ENCODE measurements at regions not wholly inside any gene's neighbourhood (a gene's known extent, or its start where the extent isn't known, plus 50 kb on each side); places are given as distances from the start of the nearest gene placed in this dataset.

DNA sequence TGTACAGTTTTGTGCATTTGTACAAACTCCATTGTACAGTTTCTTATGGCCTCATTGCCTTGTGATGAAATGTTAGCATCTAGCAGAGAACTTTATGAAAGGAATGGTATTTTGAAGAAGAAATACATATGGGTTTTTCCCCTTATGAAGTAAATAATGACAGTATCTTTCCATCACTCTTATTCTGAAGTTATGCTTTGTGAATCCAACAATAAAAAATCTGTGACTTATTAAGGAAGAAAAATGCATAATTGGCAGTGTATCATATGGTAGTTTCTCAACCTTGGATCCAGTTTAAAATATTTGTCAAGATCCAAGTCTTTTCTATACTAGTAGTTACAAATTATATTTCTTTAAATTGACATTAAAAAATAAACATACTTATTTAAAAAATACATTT is 859.1 kb upstream of the FLRT2 start:
- DNase-seq, result no peak

DNA sequence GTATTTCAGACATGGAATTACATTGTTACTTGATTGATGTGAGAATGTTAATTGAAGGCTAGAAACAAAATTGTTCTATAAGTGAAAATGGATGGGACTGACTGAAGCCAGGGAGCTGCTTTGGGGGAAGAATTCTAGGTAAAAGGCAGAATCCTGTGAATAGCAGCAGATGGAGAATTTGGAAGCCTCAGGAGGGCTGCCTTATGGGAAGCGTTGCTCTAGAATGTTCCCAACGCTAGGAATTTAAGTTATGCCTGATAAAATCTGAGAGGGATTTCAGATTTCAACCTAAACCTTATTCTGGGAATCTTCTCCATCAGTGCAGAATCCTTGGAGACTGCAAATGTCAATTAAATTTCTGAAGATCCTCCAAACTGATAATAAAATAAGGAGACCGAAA is 858.2 kb upstream of the FLRT2 start:
- no peak for TF ChIP-seq GATA1 (IDR thresholded peaks at IDR 0.05; ENCODE audit: low read depth, low read length)
- TF ChIP-seq POLR2A (IDR thresholded peaks at IDR 0.05; ENCODE audit: low read length), result no peak

More for the DNA sequence above, 859.1 kb upstream of the FLRT2 start:
- TF ChIP-seq POLR2A (IDR thresholded peaks at IDR 0.05; ENCODE audit: low read length), result no peak
- TF ChIP-seq GATA1 (IDR thresholded peaks at IDR 0.05; ENCODE audit: low read depth, low read length), result no peak

DNA sequence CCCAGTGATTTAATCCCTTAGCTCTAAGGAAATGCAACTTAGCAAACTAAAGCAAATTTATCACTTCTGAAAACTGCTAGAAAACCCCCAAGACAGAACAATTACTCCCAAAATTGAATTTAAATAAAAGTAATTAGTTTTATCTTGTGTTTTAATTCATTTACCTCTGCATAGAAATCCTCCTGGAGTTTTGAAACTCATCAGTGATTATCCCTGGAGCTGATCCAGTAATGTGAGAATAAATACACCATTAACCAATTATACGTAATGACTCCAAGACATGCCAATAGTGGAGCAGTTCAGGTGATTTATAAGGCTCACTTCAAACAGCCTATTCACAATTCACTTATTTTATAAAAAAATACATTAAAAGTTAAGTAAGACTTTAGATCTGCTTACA is 855.3 kb upstream of the FLRT2 start:
- TF ChIP-seq GATA1 (IDR thresholded peaks at IDR 0.05; ENCODE audit: low read depth, low read length) (no peak), POLR2A (IDR thresholded peaks at IDR 0.05; ENCODE audit: low read length) (no peak)
- DNase-seq, result no peak

More for the DNA sequence above, 858.2 kb upstream of the FLRT2 start:
- DNase-seq, result no peak

- TF ChIP-seq POLR2A (IDR thresholded peaks at IDR 0.05; ENCODE audit: low read length) (no peak), GATA1 (IDR thresholded peaks at IDR 0.05; ENCODE audit: low read depth, low read length) (no peak)
- no peak for DNase-seq
Measured at GRCh38 chr14:84686550-84686949, 843.4 kb upstream of the FLRT2 start.

- no peak for TF ChIP-seq POLR2A (IDR thresholded peaks at IDR 0.05; ENCODE audit: low read length)
- no peak for TF ChIP-seq GATA1 (IDR thresholded peaks at IDR 0.05; ENCODE audit: low read depth, low read length)
- no peak for DNase-seq
Measured at GRCh38 chr14:84688297-84689025, 841.5 kb upstream of the FLRT2 start.

DNA sequence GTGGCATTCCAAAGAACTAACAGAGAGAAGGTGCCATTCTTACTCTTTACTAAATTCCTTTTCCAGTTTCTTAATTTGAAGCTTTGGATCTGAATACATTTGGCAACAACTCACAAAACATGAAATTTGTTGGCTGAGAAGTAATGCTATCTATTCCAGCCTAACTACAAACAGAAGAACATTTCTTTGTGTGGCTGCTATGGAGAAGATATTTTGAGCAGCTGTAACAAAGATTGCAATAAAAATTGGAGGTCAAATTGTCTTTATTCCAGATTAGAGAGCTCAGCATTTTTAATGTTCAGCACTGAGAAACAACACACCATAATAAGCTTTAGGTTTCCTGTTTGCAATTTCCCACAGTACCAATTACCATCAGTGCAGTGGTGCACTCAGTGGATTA is 835.8 kb upstream of the FLRT2 start:
- DNase-seq, result no peak
- TF ChIP-seq POLR2A (IDR thresholded peaks at IDR 0.05; ENCODE audit: low read length) (no peak), GATA1 (IDR thresholded peaks at IDR 0.05; ENCODE audit: low read depth, low read length) (no peak)

DNA sequence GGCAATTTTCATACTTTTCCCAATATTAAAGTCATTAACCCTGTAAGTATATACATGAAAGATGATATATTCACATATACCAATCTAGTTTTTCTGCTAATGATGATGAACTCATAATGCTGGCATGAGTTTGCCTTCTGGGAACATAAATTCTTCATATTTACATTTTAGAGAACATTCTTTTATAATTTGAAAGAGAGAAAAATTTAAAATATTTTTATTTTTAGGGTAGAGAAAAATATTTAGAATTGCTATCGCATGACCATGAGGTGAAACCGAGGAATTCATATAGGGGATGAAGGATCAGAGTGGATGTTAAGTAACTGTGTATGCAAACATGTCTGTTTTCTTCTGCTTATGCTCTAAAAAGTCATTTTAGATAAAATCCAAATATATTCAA is 825.3 kb upstream of the FLRT2 start:
- no peak for DNase-seq
- TF ChIP-seq POLR2A (IDR thresholded peaks at IDR 0.05; ENCODE audit: low read length) (no peak), GATA1 (IDR thresholded peaks at IDR 0.05; ENCODE audit: low read depth, low read length) (no peak)

- TF ChIP-seq POLR2A (IDR thresholded peaks at IDR 0.05; ENCODE audit: low read length), result no peak
- TF ChIP-seq GATA1 (IDR thresholded peaks at IDR 0.05; ENCODE audit: low read depth, low read length), result no peak
- no peak for DNase-seq
Measured at GRCh38 chr14:84707830-84708229, 822.1 kb upstream of the FLRT2 start.

DNA sequence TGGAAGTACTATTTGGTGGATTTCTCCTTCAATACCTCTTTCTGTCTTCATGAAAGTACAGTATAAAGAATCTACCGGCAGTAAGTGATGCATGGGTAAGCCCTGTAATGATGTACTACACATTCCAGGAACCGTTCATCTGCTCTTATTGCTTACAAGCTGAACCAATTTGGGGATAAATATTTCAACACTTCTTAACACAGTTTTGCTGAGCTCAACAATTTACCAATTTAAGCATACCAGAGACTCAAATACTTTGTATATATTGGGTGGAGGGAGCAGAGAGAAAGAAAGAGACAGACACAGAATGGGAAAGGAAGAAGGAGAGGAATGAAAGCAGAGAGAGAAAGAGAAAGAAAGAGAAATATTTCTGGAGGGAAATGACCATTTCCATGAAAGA is 821.1 kb upstream of the FLRT2 start:
- no peak for TF ChIP-seq GATA1 (IDR thresholded peaks at IDR 0.05; ENCODE audit: low read depth, low read length)
- DNase-seq, result no peak

- TF ChIP-seq POLR2A (IDR thresholded peaks at IDR 0.05; ENCODE audit: low read length) (no peak), GATA1 (IDR thresholded peaks at IDR 0.05; ENCODE audit: low read depth, low read length) (no peak)
- DNase-seq, result no peak
Measured at GRCh38 chr14:84726471-84726870, 803.5 kb upstream of the FLRT2 start.

GRCh38 chr14:84749191-84749955 is 780.6 kb upstream of the FLRT2 start:
- TF ChIP-seq POLR2A (IDR thresholded peaks at IDR 0.05; ENCODE audit: low read length), result no peak
- no peak for TF ChIP-seq GATA1 (IDR thresholded peaks at IDR 0.05; ENCODE audit: low read depth, low read length)

DNA sequence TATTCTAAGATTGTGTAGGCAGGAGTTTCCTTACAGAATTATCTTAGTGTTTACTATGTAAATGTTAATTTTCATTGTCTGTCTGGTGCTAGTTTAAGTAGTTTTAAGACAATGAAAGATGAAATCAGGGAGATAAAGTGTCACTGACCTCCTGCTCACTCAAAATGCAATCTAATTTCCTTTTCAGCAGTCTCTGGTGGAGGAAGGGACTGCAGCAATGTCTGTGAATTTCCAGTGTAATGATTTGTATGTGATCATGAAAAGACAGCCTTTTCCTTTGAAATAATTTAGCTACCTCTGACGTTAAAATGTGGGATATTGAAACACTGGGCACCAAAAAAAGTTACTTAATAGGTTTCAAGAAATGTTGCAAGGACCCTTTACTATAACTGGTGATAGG is 779.7 kb upstream of the FLRT2 start:
- DNase-seq, result no peak
- TF ChIP-seq GATA1 (IDR thresholded peaks at IDR 0.05; ENCODE audit: low read depth, low read length), result no peak
- TF ChIP-seq POLR2A (IDR thresholded peaks at IDR 0.05; ENCODE audit: low read length), result no peak

More at GRCh38 chr14:84749191-84749955, 780.6 kb upstream of the FLRT2 start:
- DNase-seq, result no peak

DNA sequence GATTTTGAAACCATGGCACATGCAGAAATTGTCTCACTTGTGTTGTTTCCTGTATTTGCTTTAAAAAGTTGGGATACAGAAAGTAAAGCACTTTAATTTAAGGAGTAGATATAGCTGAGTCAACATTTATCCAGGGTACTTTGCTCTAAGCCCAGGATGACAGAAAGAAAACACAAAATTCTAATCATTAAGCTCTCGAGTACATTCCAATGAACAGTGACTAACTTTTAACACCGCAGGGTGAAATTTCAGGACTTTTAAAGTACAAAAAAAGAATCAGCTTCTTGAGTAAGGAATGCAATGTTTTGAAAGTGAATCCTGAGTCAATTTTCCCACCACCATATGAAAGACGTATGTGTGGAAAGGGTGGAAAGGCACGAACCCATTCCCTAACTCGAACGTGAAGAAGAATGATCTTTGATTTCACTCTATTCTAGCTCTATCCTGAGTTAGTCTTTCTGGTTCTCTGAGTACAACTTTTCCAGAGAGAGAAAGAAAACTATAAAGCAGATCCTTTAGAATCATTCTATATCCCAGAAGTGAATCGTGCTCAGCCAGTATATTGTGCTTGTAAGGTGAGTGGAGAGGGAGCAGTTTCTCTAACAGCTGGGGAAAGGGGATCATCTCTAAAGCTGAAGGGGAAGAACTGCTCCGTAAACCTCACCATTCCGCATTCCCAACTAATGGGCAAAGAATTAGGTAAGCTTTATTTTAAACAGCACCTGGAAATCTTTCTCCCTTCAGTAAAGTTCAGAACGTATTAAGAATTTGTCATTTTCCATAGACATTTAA is 779.0 kb upstream of the FLRT2 start:
- TF ChIP-seq POLR2A (IDR thresholded peaks at IDR 0.05; ENCODE audit: low read length) (no peak), GATA1 (IDR thresholded peaks at IDR 0.05; ENCODE audit: low read depth, low read length) (no peak)
- DNase-seq, result no peak

DNA sequence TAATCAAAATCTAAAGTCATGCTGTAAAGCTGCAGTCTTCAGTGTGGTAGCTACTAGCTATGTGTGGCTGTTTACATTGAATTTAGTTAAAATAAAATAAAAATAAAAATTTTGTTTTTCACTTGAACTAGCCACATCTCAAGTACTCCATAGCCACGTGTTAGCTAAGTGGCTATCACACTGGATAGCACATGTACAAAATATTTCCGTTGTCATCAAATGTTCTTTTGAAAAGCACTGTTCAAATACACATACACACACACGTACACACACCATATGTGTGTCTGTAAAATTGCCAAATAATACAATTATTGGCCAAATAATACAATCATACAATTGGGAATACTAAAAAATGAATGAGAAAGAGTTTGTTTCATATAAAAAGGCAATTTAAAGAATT is 778.2 kb upstream of the FLRT2 start:
- DNase-seq, result no peak
- no peak for TF ChIP-seq GATA1 (IDR thresholded peaks at IDR 0.05; ENCODE audit: low read depth, low read length)
- no peak for TF ChIP-seq POLR2A (IDR thresholded peaks at IDR 0.05; ENCODE audit: low read length)

Data from erythroblast (primary cell).